ENCODE measurements at regions not wholly inside any gene's neighbourhood (a gene's known extent, or its start where the extent isn't known, plus 50 kb on each side); places are given as distances from the start of the nearest gene placed in this dataset.

- H3K4me3 ChIP-seq (IDR thresholded peaks at IDR 0.05; ENCODE audit: insufficient read depth, low read depth, low read length): no peak overlapping the region
- no peaks in the 10 kb centered on the region for H3K27me3 ChIP-seq (ENCODE audit: insufficient read depth, low read depth)
- TF ChIP-seq CTCF (conservative IDR thresholded peaks at IDR 0.05; ENCODE audit: low read depth, low read length): no peak
- no peak overlapping the region for H2AFZ ChIP-seq (ENCODE audit: low read depth)
- H3K4me1 ChIP-seq (ENCODE audit: low read depth, poor library complexity, severe bottlenecking): no peaks in the 10 kb centered on the region
- no peak overlapping the region for H3K27ac ChIP-seq
- no peaks in the 10 kb centered on the region for H3K36me3 ChIP-seq (ENCODE audit: insufficient read depth)
- no peaks in the 10 kb centered on the region for H4K20me1 ChIP-seq (ENCODE audit: insufficient read depth)
- H3K79me2 ChIP-seq (ENCODE audit: insufficient read depth, low read depth): no peaks in the 10 kb centered on the region
- no peak overlapping the region for H3K4me2 ChIP-seq
- H3K9ac ChIP-seq: no peak overlapping the region
These were observed 82.9 kb upstream of the GDF10 start for GRCh38 chr10:47217113-47217512.

GRCh38 chr10:47218803-47219202, 81.2 kb upstream of the GDF10 start:
- Histone ChIP-seq H4K20me1 (ENCODE audit: insufficient read depth) (no peaks in the 10 kb centered on the region), H3K4me3 (IDR thresholded peaks at IDR 0.05; ENCODE audit: insufficient read depth, low read depth, low read length) (no peak overlapping the region), H2AFZ (ENCODE audit: low read depth) (no peak overlapping the region), H3K4me2 (no peak overlapping the region), H3K27ac (no peak overlapping the region), H3K4me1 (ENCODE audit: low read depth, poor library complexity, severe bottlenecking) (no peaks in the 10 kb centered on the region), H3K36me3 (ENCODE audit: insufficient read depth) (no peaks in the 10 kb centered on the region), H3K27me3 (ENCODE audit: insufficient read depth, low read depth) (no peaks in the 10 kb centered on the region), H3K9ac (no peak overlapping the region), H3K79me2 (ENCODE audit: insufficient read depth, low read depth) (no peaks in the 10 kb centered on the region)
- no peak for TF ChIP-seq CTCF (conservative IDR thresholded peaks at IDR 0.05; ENCODE audit: low read depth, low read length)

- no peak for TF ChIP-seq CTCF (conservative IDR thresholded peaks at IDR 0.05; ENCODE audit: low read depth, low read length)
- no peaks in the 10 kb centered on the region for H3K27me3 ChIP-seq (ENCODE audit: insufficient read depth, low read depth)
- H3K79me2 ChIP-seq (ENCODE audit: insufficient read depth, low read depth): no peaks in the 10 kb centered on the region
These were observed 77.5 kb upstream of the GDF10 start for GRCh38 chr10:47222461-47222860.

GRCh38 chr10:47223236-47223635, 76.8 kb upstream of the GDF10 start:
- Histone ChIP-seq H4K20me1 (ENCODE audit: insufficient read depth) (no peaks in the 10 kb centered on the region), H3K79me2 (ENCODE audit: insufficient read depth, low read depth) (no peaks in the 10 kb centered on the region), H3K4me2 (no peak overlapping the region), H2AFZ (ENCODE audit: low read depth) (no peak overlapping the region), H3K4me1 (ENCODE audit: low read depth, poor library complexity, severe bottlenecking) (no peaks in the 10 kb centered on the region), H3K27me3 (ENCODE audit: insufficient read depth, low read depth) (no peaks in the 10 kb centered on the region), H3K9ac (no peak overlapping the region), H3K36me3 (ENCODE audit: insufficient read depth) (no peaks in the 10 kb centered on the region), H3K27ac (no peak overlapping the region), H3K4me3 (IDR thresholded peaks at IDR 0.05; ENCODE audit: insufficient read depth, low read depth, low read length) (no peak overlapping the region)
- no peak for TF ChIP-seq CTCF (conservative IDR thresholded peaks at IDR 0.05; ENCODE audit: low read depth, low read length)

More at GRCh38 chr10:47222461-47222860, 77.5 kb upstream of the GDF10 start:
- Histone ChIP-seq H4K20me1 (ENCODE audit: insufficient read depth) (no peaks in the 10 kb centered on the region), H3K27ac (no peak overlapping the region), H3K9ac (no peak overlapping the region), H3K4me1 (ENCODE audit: low read depth, poor library complexity, severe bottlenecking) (no peaks in the 10 kb centered on the region), H3K4me3 (IDR thresholded peaks at IDR 0.05; ENCODE audit: insufficient read depth, low read depth, low read length) (no peak overlapping the region), H3K4me2 (no peak overlapping the region), H2AFZ (ENCODE audit: low read depth) (no peak overlapping the region), H3K36me3 (ENCODE audit: insufficient read depth) (no peaks in the 10 kb centered on the region)
